ENCODE measurements at regions not wholly inside any gene's neighbourhood (a gene's known extent, or its start where the extent isn't known, plus 50 kb on each side); places are given as distances from the start of the nearest gene placed in this dataset.

DNA sequence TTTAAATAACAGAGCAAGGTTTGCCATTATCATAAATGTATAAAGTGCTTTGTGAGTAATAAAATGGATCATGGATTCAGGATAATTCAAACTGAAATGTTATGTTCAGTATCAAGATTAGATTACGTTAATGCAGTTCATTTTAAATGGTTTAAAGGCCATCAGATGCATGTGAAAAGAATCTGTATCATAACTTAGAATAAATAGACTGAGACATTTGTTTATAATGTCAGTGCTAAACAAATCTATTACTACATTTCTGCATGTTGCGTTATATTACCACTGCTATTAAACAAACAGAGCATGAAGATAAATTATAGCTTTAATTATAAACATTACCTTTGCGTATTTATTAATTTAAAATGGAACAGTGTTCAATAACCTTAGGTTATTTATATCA lies 160.2 kb downstream of the TOX3 start:
- peaks cover 0 to 8% of the 10 kb centered on the region in 2 donors for H3K4me1 ChIP-seq (ENCODE audit: control insufficient read depth in 1 of 2, insufficient read depth in 2 of 2, low read length in 2 of 2)
- H3K27me3 ChIP-seq (ENCODE audit: low read depth, low read length): no peaks in the 10 kb centered on the region
- no peaks in the 10 kb centered on the region for H3K9me3 ChIP-seq (ENCODE audit: control insufficient read depth in 1 of 2, low read length in 2 of 2)
- no peak overlapping the region for H3K27ac ChIP-seq (ENCODE audit: low read length)
- no peak overlapping the region for H3K4me3 ChIP-seq (ENCODE audit: low read depth in 1 of 2, low read length in 2 of 2)
- H3K36me3 ChIP-seq (ENCODE audit: control insufficient read depth in 1 of 2, insufficient read depth in 2 of 2, low read length in 2 of 2): no peaks in the 10 kb centered on the region

DNA sequence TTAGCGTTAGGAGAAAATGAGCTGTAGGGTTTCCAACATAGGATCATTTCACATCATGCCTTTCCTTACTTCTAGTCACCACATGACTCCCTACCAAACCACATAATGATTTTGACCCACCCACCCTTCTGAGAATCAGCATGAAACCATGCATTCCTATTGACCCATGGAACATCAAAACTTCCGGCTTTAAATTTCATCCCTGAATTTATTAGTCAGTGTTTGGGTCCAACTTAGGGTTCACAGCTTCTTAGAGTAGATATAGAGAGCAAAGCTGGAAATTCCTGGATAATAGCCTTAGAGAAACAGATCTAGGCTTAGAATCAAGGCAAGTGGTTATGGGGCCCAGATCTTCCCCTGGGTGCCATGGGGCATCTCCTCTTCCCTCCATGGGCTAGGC lies 162.6 kb downstream of the TOX3 start:
- H3K9me3 ChIP-seq (ENCODE audit: control insufficient read depth in 1 of 2, low read length in 2 of 2): no peaks in the 10 kb centered on the region
- no peaks in the 10 kb centered on the region for H3K27me3 ChIP-seq (ENCODE audit: low read depth, low read length)
- H3K27ac ChIP-seq (ENCODE audit: low read length): no peak overlapping the region
- H3K36me3 ChIP-seq (ENCODE audit: control insufficient read depth in 1 of 2, insufficient read depth in 2 of 2, low read length in 2 of 2): no peaks in the 10 kb centered on the region
- H3K4me3 ChIP-seq (ENCODE audit: low read depth in 1 of 2, low read length in 2 of 2): no peak overlapping the region
- peaks cover 0 to 8% of the 10 kb centered on the region in 2 donors for H3K4me1 ChIP-seq (ENCODE audit: control insufficient read depth in 1 of 2, insufficient read depth in 2 of 2, low read length in 2 of 2)

DNA sequence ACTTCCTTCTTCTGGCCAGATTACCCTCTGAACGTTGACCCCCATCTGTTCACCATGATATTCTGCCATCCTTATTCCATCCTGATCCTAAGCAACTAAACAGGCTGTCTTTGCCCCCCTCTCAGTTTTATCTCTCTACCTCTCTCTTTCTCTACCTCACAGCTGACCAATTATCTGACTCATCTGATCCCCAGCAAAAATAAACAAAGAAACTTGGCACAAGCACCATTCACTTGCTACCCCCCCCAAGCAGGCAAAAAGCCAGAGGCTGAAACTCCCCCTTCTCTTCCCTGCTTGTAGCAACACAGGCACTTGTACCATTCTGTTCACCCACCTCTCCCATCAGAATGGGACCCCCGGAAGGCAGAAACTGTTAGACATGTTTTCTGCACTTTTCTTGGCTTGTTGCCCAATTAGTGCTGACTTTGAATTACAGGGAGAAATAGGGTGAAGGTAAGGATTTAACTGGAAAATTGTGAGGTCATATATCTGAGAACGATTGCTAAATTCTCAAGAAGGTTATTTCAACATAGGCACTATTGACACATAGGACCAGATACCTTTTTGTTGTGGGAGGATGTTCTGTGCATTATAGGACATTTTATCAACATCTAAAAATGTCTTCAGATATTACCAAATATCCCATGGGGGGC lies 163.2 kb downstream of the TOX3 start:
- Histone ChIP-seq H3K9me3 (ENCODE audit: control insufficient read depth in 1 of 2, low read length in 2 of 2) (no peaks in the 10 kb centered on the region), H3K4me3 (ENCODE audit: low read depth in 1 of 2, low read length in 2 of 2) (no peak overlapping the region), H3K36me3 (ENCODE audit: control insufficient read depth in 1 of 2, insufficient read depth in 2 of 2, low read length in 2 of 2) (no peaks in the 10 kb centered on the region)

DNA sequence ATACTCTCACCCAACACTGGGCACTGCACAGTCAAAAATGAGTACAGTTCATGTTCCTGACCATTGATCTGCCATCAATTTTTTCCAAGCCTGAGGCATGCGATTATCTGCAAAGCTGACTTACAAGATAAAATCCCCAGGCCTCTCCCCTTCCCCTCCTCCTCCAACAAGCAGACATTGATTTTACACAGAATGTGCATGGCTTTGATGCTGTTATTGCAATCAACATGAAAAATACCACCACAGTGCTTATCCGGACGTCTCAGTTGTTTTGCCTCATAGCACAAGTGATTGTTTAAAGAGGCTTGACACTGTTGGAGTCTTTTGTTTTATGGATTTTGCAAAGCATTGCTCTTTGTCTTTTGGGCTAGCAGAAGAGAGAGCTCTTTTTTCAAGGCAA lies 163.8 kb downstream of the TOX3 start:
- Histone ChIP-seq H3K27me3 (ENCODE audit: low read depth, low read length) (no peaks in the 10 kb centered on the region), H3K27ac (ENCODE audit: low read length) (no peak overlapping the region), H3K36me3 (ENCODE audit: control insufficient read depth in 1 of 2, insufficient read depth in 2 of 2, low read length in 2 of 2) (no peaks in the 10 kb centered on the region), H3K9me3 (ENCODE audit: control insufficient read depth in 1 of 2, low read length in 2 of 2) (no peaks in the 10 kb centered on the region), H3K4me3 (ENCODE audit: low read depth in 1 of 2, low read length in 2 of 2) (no peak overlapping the region), H3K4me1 (ENCODE audit: control insufficient read depth in 1 of 2, insufficient read depth in 2 of 2, low read length in 2 of 2) (peaks cover 0 to 11% of the 10 kb centered on the region in 2 donors)

More for the DNA sequence above, 163.2 kb downstream of the TOX3 start:
- Histone ChIP-seq H3K27me3 (ENCODE audit: low read depth, low read length) (no peaks in the 10 kb centered on the region), H3K27ac (ENCODE audit: low read length) (no peak overlapping the region), H3K4me1 (ENCODE audit: control insufficient read depth in 1 of 2, insufficient read depth in 2 of 2, low read length in 2 of 2) (peaks cover 0 to 8% of the 10 kb centered on the region in 2 donors)

DNA sequence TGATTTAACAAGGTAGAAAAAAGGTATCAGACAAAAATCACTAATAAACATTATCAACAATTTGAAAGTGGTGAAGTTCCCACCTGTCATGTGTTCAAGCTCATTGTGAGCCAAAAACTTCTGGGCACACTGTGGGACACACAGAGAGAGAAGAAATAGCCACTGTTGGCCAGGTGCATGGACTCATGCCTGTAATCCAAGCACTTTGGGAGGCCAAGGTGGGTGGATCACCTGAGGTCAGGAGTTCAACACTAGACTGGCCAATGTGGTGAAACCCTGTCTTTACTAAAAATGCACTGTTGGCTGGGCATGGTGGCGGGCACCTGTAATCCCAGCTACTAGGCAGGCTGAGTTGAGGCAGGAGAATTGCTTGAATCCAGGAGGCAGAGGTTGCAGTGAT lies 167.4 kb downstream of the TOX3 start:
- Histone ChIP-seq H3K4me1 (ENCODE audit: control insufficient read depth in 1 of 2, insufficient read depth in 2 of 2, low read length in 2 of 2) (peaks cover 0 to 24% of the 10 kb centered on the region in 2 donors), H3K27ac (ENCODE audit: low read length) (no peak overlapping the region), H3K4me3 (ENCODE audit: low read depth in 1 of 2, low read length in 2 of 2) (no peak overlapping the region), H3K27me3 (ENCODE audit: low read depth, low read length) (no peaks in the 10 kb centered on the region), H3K9me3 (ENCODE audit: control insufficient read depth in 1 of 2, low read length in 2 of 2) (no peaks in the 10 kb centered on the region), H3K36me3 (ENCODE audit: control insufficient read depth in 1 of 2, insufficient read depth in 2 of 2, low read length in 2 of 2) (no peaks in the 10 kb centered on the region)

DNA sequence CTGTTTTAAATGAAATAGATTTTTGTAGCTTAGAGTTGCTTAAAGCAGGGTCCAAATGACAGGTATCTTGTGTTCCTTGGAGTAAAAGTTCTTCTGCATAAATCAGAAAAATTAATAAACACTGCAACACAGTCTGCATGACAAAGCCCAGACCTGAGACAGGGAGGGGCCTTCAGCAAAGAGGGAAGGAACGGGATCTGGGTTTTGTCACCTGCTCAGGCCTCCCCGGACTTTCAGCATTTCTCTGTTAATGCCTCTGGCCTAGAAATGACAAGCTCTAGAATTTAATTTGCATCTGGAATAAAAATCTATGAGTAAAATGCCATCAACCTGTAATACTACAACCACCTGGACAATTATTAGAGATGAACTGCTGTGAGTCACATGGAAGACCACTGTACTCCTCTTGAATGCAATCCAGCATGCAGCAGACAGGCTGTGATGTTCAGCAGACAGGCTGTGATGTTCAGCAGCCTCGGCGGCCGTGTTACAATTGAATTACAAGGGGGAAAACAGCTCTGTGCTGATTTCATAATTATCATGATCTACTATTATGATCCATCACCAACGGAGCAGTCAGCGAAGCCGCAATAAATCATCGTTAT lies 170.2 kb downstream of the TOX3 start:
- Histone ChIP-seq H3K4me3 (ENCODE audit: low read depth in 1 of 2, low read length in 2 of 2) (no peak overlapping the region), H3K27ac (ENCODE audit: low read length) (no peak overlapping the region), H3K36me3 (ENCODE audit: control insufficient read depth in 1 of 2, insufficient read depth in 2 of 2, low read length in 2 of 2) (no peaks in the 10 kb centered on the region), H3K9me3 (ENCODE audit: control insufficient read depth in 1 of 2, low read length in 2 of 2) (no peaks in the 10 kb centered on the region), H3K4me1 (ENCODE audit: control insufficient read depth in 1 of 2, insufficient read depth in 2 of 2, low read length in 2 of 2) (peaks cover 0 to 16% of the 10 kb centered on the region in 2 donors), H3K27me3 (ENCODE audit: low read depth, low read length) (no peaks in the 10 kb centered on the region)

DNA sequence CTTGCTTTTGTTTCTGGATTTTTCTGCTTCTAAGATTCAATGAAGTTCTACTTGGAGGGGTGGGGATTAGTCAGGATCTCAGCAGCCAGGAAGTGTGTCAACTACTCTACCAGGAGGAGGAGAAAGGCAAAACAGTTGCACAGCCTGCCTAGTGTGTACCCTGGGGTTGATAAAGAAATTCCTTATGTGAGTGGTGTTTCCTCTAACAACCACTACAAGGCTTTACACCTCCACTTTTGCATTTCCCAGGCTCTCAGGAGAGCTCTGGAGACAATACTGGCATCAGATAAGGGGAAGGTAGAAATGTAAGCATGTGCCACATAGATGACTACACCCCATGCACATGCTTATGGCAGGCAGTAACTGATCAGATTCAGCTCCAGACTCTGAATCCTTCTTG lies 174.6 kb downstream of the TOX3 start:
- Histone ChIP-seq H3K9me3 (ENCODE audit: control insufficient read depth in 1 of 2, low read length in 2 of 2) (no peaks in the 10 kb centered on the region), H3K4me1 (ENCODE audit: control insufficient read depth in 1 of 2, insufficient read depth in 2 of 2, low read length in 2 of 2) (peaks cover 0 to 10% of the 10 kb centered on the region in 2 donors), H3K36me3 (ENCODE audit: control insufficient read depth in 1 of 2, insufficient read depth in 2 of 2, low read length in 2 of 2) (no peaks in the 10 kb centered on the region), H3K4me3 (ENCODE audit: low read depth in 1 of 2, low read length in 2 of 2) (no peak overlapping the region), H3K27me3 (ENCODE audit: low read depth, low read length) (no peaks in the 10 kb centered on the region), H3K27ac (ENCODE audit: low read length) (no peak overlapping the region)

DNA sequence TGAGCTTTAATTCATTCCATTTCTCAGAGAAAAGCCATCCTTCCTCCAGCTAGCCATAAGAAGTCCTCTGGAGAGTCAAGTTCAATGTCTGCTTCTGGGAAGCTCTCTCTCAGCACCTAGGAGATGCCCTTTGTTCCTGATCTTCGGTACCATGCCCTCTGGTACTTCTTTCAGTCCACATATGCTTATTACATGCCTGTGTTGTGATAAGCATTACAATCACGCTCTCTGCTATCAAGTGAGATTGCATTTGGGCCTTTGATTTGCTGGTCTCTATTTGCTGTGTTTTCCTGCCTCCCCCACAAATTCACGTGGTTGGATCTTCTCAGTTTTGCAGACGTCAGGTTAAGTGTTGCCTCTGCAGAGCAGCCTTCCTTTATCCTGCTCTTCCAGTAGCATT lies 178.1 kb downstream of the TOX3 start:
- Histone ChIP-seq H3K4me3 (ENCODE audit: low read depth in 1 of 2, low read length in 2 of 2) (no peak overlapping the region), H3K4me1 (ENCODE audit: control insufficient read depth in 1 of 2, insufficient read depth in 2 of 2, low read length in 2 of 2) (no peaks in the 10 kb centered on the region), H3K27ac (ENCODE audit: low read length) (no peak overlapping the region), H3K36me3 (ENCODE audit: control insufficient read depth in 1 of 2, insufficient read depth in 2 of 2, low read length in 2 of 2) (no peaks in the 10 kb centered on the region), H3K9me3 (ENCODE audit: control insufficient read depth in 1 of 2, low read length in 2 of 2) (no peaks in the 10 kb centered on the region), H3K27me3 (ENCODE audit: low read depth, low read length) (no peaks in the 10 kb centered on the region)

DNA sequence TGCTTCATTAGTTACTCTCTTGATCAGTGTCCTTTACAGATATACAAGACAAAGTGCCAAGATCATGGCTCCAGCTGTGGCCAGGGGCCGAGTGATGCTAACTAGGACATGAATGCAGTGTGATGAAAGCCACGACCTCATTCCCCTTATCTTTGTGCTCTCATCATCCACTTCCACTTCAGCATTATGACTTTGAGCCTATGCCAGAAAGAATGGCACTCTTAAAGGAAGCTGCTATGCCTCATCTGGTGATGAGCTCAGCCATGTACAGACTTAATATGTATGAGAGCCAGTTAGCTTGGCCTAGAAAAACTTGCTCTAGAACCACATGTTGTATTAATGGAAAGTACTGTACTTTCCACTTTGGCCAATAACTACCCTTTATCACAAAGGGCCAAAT lies 179.1 kb downstream of the TOX3 start:
- no peak overlapping the region for H3K27ac ChIP-seq (ENCODE audit: low read length)
- no peaks in the 10 kb centered on the region for H3K4me1 ChIP-seq (ENCODE audit: control insufficient read depth in 1 of 2, insufficient read depth in 2 of 2, low read length in 2 of 2)
- H3K9me3 ChIP-seq (ENCODE audit: control insufficient read depth in 1 of 2, low read length in 2 of 2): no peaks in the 10 kb centered on the region
- H3K27me3 ChIP-seq (ENCODE audit: low read depth, low read length): no peaks in the 10 kb centered on the region
- H3K4me3 ChIP-seq (ENCODE audit: low read depth in 1 of 2, low read length in 2 of 2): no peak overlapping the region
- H3K36me3 ChIP-seq (ENCODE audit: control insufficient read depth in 1 of 2, insufficient read depth in 2 of 2, low read length in 2 of 2): no peaks in the 10 kb centered on the region

DNA sequence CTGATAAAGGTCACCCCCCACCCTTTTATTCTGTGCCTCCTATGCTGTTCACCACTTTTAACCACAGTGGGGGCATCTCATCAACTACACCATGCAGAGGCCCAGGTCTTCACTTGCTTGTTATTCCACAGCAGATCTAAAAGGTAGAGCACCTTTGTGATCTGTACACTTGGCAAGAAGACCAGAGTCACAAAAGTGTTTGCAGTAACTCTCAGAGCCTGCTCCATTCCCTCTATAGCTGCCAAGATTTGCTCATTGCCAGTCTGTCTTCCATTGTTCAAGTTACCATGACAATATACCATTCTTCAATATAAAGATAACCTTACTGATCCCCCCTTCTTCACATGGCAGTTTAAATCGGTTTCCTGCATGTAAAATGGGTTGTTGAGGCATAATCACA lies 180.0 kb downstream of the TOX3 start:
- H3K4me1 ChIP-seq (ENCODE audit: control insufficient read depth in 1 of 2, insufficient read depth in 2 of 2, low read length in 2 of 2): no peaks in the 10 kb centered on the region
- H3K4me3 ChIP-seq (ENCODE audit: low read depth in 1 of 2, low read length in 2 of 2): no peak overlapping the region
- no peaks in the 10 kb centered on the region for H3K27me3 ChIP-seq (ENCODE audit: low read depth, low read length)
- no peak overlapping the region for H3K27ac ChIP-seq (ENCODE audit: low read length)
- H3K36me3 ChIP-seq (ENCODE audit: control insufficient read depth in 1 of 2, insufficient read depth in 2 of 2, low read length in 2 of 2): no peaks in the 10 kb centered on the region
- no peaks in the 10 kb centered on the region for H3K9me3 ChIP-seq (ENCODE audit: control insufficient read depth in 1 of 2, low read length in 2 of 2)

DNA sequence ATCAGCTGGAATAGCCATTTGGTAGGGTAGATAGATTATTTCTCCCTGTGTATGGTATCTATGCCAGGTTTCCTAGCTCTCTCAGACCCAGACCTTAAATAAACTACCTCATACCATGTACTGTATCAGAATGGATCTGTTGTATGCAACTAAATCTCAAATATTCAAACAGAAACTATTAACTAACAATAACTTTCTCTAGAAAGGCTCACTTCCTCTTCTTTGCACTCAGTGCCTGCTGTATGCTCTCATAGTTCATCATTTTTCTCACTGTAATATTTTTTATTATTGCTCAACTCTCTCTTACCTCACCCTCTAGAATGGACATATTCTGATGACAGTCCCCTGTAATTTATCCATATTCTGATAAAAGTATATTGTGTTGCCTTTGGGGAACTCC lies 182.4 kb downstream of the TOX3 start:
- Histone ChIP-seq H3K4me3 (ENCODE audit: low read depth in 1 of 2, low read length in 2 of 2) (no peak overlapping the region), H3K9me3 (ENCODE audit: control insufficient read depth in 1 of 2, low read length in 2 of 2) (no peaks in the 10 kb centered on the region), H3K36me3 (ENCODE audit: control insufficient read depth in 1 of 2, insufficient read depth in 2 of 2, low read length in 2 of 2) (no peaks in the 10 kb centered on the region), H3K4me1 (ENCODE audit: control insufficient read depth in 1 of 2, insufficient read depth in 2 of 2, low read length in 2 of 2) (no peaks in the 10 kb centered on the region), H3K27me3 (ENCODE audit: low read depth, low read length) (no peaks in the 10 kb centered on the region), H3K27ac (ENCODE audit: low read length) (no peak overlapping the region)

DNA sequence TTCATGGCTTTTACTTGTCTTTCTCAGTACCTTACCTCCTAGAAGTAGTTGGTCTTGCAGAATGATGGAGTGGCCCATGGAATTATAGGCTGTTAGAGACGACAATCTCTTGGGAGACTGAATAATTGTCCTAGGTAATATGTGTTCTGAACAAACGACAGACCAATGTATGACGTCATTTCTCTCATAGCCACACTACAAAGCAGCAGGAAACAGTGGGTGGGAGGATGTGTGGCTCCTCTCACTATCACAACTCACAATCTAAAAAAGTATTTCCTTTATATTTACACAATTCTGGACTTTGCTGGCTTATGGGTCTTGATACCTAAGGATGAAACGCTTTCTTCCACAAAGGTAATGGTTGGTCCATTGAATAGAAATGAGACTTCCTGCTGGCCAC lies 183.9 kb downstream of the TOX3 start:
- H3K9me3 ChIP-seq (ENCODE audit: control insufficient read depth in 1 of 2, low read length in 2 of 2): no peaks in the 10 kb centered on the region
- no peaks in the 10 kb centered on the region for H3K36me3 ChIP-seq (ENCODE audit: control insufficient read depth in 1 of 2, insufficient read depth in 2 of 2, low read length in 2 of 2)
- no peaks in the 10 kb centered on the region for H3K27me3 ChIP-seq (ENCODE audit: low read depth, low read length)
- H3K27ac ChIP-seq (ENCODE audit: low read length): no peak overlapping the region
- no peak overlapping the region for H3K4me3 ChIP-seq (ENCODE audit: low read depth in 1 of 2, low read length in 2 of 2)
- no peaks in the 10 kb centered on the region for H3K4me1 ChIP-seq (ENCODE audit: control insufficient read depth in 1 of 2, insufficient read depth in 2 of 2, low read length in 2 of 2)
